D721Med (cell line): ENCODE measurements at regions not wholly inside any gene's neighbourhood (a gene's known extent, or its start where the extent isn't known, plus 50 kb on each side); places are given as distances from the start of the nearest gene placed in this dataset.

Experiments
- DNase-seq: peaks from one replicate; pipeline ENCODE4 v3.0.0; 2011; ENCODE audit warnings: low spot score; ENCODE audit not compliant: insufficient read length
- FAIRE-seq: peaks from 2 replicates; lab custom pipeline; 2011; peaks lifted over from hg19 to GRCh38; lab: Jason Lieb, UNC
- TF ChIP-seq, protein P1 (sequence below): IDR thresholded peaks from 2 replicates; pipeline ENCODE4 v1.5.1; 2012; ENCODE audit warnings: mild to moderate bottlenecking, control low read depth; ENCODE audit not compliant: insufficient read depth; ENCODE audit errors: missing control alignments

GRCh38 chr21:38556390-38556789, 58.1 kb upstream of the ERG start:
- TF ChIP-seq, protein P1, sequence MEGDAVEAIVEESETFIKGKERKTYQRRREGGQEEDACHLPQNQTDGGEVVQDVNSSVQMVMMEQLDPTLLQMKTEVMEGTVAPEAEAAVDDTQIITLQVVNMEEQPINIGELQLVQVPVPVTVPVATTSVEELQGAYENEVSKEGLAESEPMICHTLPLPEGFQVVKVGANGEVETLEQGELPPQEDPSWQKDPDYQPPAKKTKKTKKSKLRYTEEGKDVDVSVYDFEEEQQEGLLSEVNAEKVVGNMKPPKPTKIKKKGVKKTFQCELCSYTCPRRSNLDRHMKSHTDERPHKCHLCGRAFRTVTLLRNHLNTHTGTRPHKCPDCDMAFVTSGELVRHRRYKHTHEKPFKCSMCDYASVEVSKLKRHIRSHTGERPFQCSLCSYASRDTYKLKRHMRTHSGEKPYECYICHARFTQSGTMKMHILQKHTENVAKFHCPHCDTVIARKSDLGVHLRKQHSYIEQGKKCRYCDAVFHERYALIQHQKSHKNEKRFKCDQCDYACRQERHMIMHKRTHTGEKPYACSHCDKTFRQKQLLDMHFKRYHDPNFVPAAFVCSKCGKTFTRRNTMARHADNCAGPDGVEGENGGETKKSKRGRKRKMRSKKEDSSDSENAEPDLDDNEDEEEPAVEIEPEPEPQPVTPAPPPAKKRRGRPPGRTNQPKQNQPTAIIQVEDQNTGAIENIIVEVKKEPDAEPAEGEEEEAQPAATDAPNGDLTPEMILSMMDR, result no peak
- DNase-seq (no peak), FAIRE-seq (no peak)

GRCh38 chr21:38561205-38561604, 62.9 kb upstream of the ERG start:
- no peak for FAIRE-seq

GRCh38 chr21:38561613-38562581, 63.6 kb upstream of the ERG start:
- DNase-seq (no peak), FAIRE-seq (no peak)
- TF ChIP-seq, protein P1, result no peak

More at GRCh38 chr21:38561205-38561604, 62.9 kb upstream of the ERG start:
- TF ChIP-seq, protein P1, result no peak
- no peak for DNase-seq

GRCh38 chr21:38567335-38567969, 69.2 kb upstream of the ERG start:
- no peak for DNase-seq
- TF ChIP-seq, protein P1, result no peak
- FAIRE-seq, result no peak

DNA sequence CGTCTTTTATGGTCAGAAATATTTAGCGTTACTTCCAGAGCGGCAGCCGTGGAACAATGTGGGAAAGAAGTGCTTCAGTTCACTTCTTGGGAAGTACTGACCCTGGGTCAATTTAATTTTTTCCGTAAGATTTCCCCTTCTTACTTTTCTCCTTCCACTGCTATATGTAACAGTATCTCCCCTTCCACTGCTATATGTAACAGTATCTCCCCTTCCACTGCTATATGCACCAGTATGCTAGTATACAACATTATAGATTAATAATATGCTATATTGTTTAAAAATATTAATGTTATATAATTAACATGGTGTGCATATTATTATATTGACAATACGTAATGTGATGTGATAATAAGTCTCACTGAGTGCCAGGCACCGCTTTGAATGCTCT, 69.7 kb upstream of the ERG start:
- no peak for FAIRE-seq
- no peak for DNase-seq

GRCh38 chr21:38569733-38570132, 71.5 kb upstream of the ERG start:
- FAIRE-seq (no peak), DNase-seq (no peak)
- TF ChIP-seq, protein P1, result no peak

More for the DNA sequence above, 69.7 kb upstream of the ERG start:
- TF ChIP-seq, protein P1, result no peak
